ENCODE measurements at regions not wholly inside any gene's neighbourhood (a gene's known extent, or its start where the extent isn't known, plus 50 kb on each side); places are given as distances from the start of the nearest gene placed in this dataset.
"Not testable (repeated sequence)": the region's sequence is repeated elsewhere in the genome, so short reads cannot be mapped to it uniquely, and the experiment has no call there.

DNA sequence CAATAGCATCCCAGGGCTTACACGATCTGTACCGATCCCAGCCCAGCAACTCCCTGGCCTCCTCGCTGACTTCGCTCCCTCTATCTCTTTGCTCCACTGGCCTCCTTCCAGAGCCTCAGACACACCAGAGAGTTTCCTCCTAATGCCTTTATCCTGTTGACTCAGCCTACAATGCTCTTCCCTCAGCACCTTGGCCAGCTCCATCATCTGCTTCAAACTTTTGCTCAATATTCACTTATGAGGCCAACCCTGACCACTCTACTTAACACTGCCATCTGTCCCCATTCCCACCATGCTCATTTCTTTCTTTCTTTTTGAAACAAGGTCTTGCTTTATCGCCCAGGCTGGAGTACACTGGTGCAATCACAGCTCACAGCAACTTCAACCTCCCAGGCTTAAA lies 180.9 kb downstream of the CEP170 start:
- DNase-seq; H3K9me3 ChIP-seq; H3K4me1 ChIP-seq; H3K27me3 ChIP-seq (replicated peaks in 1 of 7); H3K4me3 ChIP-seq; H3K36me3 ChIP-seq; H3K27ac ChIP-seq; intact Hi-C loops (cut with DNase I; ENCODE audit: low total_unique reads): not testable (repeated sequence)
- WGBS, 5 donors = 84 to 95% (median 89%) methylated on average over 1 to 4 of the region's 5 CpGs

DNA sequence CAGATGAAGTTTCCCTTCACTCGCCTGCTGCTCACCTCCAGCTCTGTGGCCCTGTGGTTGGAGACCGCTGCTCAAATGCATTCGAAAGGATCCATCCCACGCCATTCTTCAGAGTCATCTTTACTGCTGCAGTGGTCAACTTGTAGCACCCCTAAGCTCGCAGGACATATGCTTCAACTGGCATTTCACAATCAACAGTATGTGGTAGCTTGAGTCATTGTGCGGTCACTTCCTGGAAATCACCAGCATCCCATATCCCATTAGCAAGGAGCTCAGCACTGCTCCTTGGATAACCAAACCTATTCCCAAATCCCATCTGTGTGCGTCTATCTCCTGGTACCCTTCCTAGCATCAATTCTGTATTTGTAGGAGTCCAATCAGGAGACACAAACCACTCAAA lies 188.0 kb downstream of the CEP170 start:
- H3K27ac ChIP-seq; H3K9me3 ChIP-seq; intact Hi-C loops (cut with DNase I; ENCODE audit: low total_unique reads); DNase-seq; H3K27me3 ChIP-seq (replicated peaks in 1 of 7); H3K4me1 ChIP-seq; H3K36me3 ChIP-seq; H3K4me3 ChIP-seq: not testable (repeated sequence)
- 87 to 97% (median 89%) methylated on average over 4 to 6 of the region's 7 CpGs; no CpG with 5 or more reads in 1 of the 5 donors for WGBS, 5 donors

- H3K4me3 ChIP-seq; H3K36me3 ChIP-seq; H3K27ac ChIP-seq; intact Hi-C loops (cut with DNase I; ENCODE audit: low total_unique reads); H3K27me3 ChIP-seq (replicated peaks in 1 of 7); DNase-seq; H3K4me1 ChIP-seq; H3K9me3 ChIP-seq: not testable (repeated sequence)
- WGBS, 5 donors = 54 to 83% (median 56%) methylated on average over 3 to 6 of the region's 6 CpGs
Measured at GRCh38 chr1:243061965-243062364, 193.1 kb downstream of the CEP170 start.

DNA sequence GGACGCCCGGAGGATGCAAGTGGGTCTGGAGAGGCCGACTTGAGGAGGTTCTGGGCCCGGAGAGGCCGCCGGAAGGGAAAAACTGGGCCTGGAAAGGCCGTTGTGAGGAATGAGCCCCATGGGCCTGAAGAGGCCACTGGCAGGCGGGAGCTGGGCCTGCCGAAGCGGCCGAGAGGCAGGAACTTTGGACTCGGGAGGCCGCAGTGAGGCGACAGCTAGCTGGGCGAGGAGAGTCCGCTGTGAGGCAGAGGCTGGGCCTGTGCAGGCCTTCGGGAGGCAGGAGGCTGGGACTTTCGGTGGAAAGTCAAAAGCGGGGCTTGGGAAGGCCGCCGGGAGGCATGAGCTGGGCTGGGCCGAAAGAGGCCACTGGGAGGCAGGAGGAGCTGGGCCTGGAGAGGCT lies 199.6 kb downstream of the CEP170 start:
- H3K4me3 ChIP-seq; H3K4me1 ChIP-seq; H3K27me3 ChIP-seq (replicated peaks in 1 of 7); H3K36me3 ChIP-seq; H3K9me3 ChIP-seq; DNase-seq; intact Hi-C loops (cut with DNase I; ENCODE audit: low total_unique reads); H3K27ac ChIP-seq: not testable (repeated sequence)
- WGBS, 5 donors = 92 to 99% (median 96%) methylated on average over 20 to 22 of the region's 22 CpGs

- H3K36me3 ChIP-seq; H3K9me3 ChIP-seq; H3K27ac ChIP-seq; DNase-seq; H3K27me3 ChIP-seq (replicated peaks in 1 of 7); H3K4me3 ChIP-seq; intact Hi-C loops (cut with DNase I; ENCODE audit: low total_unique reads); H3K4me1 ChIP-seq: not testable (repeated sequence)
- WGBS, 5 donors = 92 to 97% (median 96%) methylated on average over 13 to 14 of the region's 14 CpGs
Measured at GRCh38 chr1:243055091-243055490, 200.0 kb downstream of the CEP170 start.

DNA sequence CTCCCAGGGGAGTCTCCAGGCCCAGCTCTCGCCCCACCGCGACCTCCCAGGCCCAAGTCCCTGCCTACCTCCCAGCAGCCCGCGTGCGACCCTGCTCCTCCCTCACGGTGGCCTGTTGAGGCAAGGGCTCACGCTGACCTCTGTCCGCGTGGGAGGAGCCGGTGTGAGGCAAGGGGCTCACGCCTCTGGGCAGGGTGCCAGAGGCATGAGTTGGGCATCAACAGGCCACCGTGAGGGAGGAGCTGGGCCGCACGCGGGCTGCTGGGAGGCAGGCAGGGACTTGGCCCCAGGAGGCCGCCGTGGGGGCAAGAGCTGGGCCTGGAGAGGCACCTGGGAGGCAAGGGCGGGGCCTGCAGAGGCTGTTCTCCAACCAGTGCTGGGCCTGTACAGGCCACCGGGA lies 200.4 kb downstream of the CEP170 start:
- not testable (repeated sequence) for H3K36me3 ChIP-seq

GRCh38 chr1:243053048-243053447 lies 202.0 kb downstream of the CEP170 start:
- H3K27me3 ChIP-seq (replicated peaks in 1 of 7); H3K27ac ChIP-seq; H3K4me3 ChIP-seq; DNase-seq; H3K4me1 ChIP-seq; intact Hi-C loops (cut with DNase I; ENCODE audit: low total_unique reads); H3K36me3 ChIP-seq; H3K9me3 ChIP-seq: not testable (repeated sequence)
- WGBS, 5 donors = 82 to 100% (median 87%) methylated on average over 1 to 4 of the region's 7 CpGs

More for the DNA sequence above, 200.4 kb downstream of the CEP170 start:
- H3K27ac ChIP-seq; H3K4me3 ChIP-seq; H3K4me1 ChIP-seq; DNase-seq; H3K9me3 ChIP-seq; intact Hi-C loops (cut with DNase I; ENCODE audit: low total_unique reads); H3K27me3 ChIP-seq (replicated peaks in 1 of 7): not testable (repeated sequence)
- WGBS, 5 donors = 96 to 97% (median 97%) methylated on average over 9 to 20 of the region's 20 CpGs

- H3K27ac ChIP-seq; H3K9me3 ChIP-seq; H3K4me1 ChIP-seq; DNase-seq; intact Hi-C loops (cut with DNase I; ENCODE audit: low total_unique reads); H3K27me3 ChIP-seq (replicated peaks in 1 of 7); H3K4me3 ChIP-seq; H3K36me3 ChIP-seq: not testable (repeated sequence)
- WGBS, 5 donors = 87 to 100% (median 94%) methylated on average over 1 to 7 of the region's 9 CpGs; no CpG with 5 or more reads in 1 of the 5 donors
Measured at GRCh38 chr1:243050613-243051012, 204.5 kb downstream of the CEP170 start.

DNA sequence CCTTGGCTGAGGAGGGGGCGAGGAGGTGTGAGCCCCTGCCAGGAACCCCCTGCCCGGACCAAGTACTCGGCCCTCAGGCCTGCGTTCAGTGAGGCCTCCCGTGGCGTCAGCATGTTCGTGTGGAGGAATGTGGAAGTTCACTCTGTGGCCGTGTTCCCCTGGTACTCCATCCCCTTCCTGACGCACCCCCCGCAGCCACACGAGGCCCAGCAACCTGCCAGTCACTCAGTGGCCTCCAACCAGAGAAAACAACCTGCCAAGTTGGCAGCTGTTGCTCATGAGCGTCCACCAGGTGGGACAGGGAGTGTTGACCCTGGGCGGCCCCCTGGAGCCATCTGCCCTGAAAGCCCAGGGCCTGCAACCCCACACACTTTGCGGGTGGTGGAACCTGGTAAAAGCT lies 205.4 kb downstream of the CEP170 start:
- H3K36me3 ChIP-seq; intact Hi-C loops (cut with DNase I; ENCODE audit: low total_unique reads); H3K27ac ChIP-seq; H3K9me3 ChIP-seq; H3K27me3 ChIP-seq (replicated peaks in 1 of 7); DNase-seq; H3K4me3 ChIP-seq; H3K4me1 ChIP-seq: not testable (repeated sequence)
- 81 to 89% (median 87%) methylated on average over 10 to 14 of the region's 14 CpGs for WGBS, 5 donors

GRCh38 chr1:243021365-243021764 lies 233.7 kb downstream of the CEP170 start:
- intact Hi-C loops (cut with DNase I; ENCODE audit: low total_unique reads); H3K27ac ChIP-seq: not testable (repeated sequence)
- WGBS, 5 donors = 63 to 82% (median 73%) methylated on average over 4 of the region's 4 CpGs

GRCh38 chr1:243019030-243019635 lies 235.9 kb downstream of the CEP170 start:
- H3K9me3 ChIP-seq; H3K27ac ChIP-seq; H3K4me1 ChIP-seq; H3K27me3 ChIP-seq (replicated peaks in 1 of 7); DNase-seq; H3K4me3 ChIP-seq; H3K36me3 ChIP-seq; intact Hi-C loops (cut with DNase I; ENCODE audit: low total_unique reads): not testable (repeated sequence)
- WGBS, 5 donors = 0 to 18% (median 12%) methylated on average over 1 of the region's 1 CpG

More at GRCh38 chr1:243021365-243021764, 233.7 kb downstream of the CEP170 start:
- not testable (repeated sequence) for H3K4me1 ChIP-seq; DNase-seq; H3K4me3 ChIP-seq; H3K27me3 ChIP-seq (replicated peaks in 1 of 7); H3K36me3 ChIP-seq; H3K9me3 ChIP-seq

GRCh38 chr1:243010719-243011118 lies 244.4 kb downstream of the CEP170 start:
- H3K27ac ChIP-seq; H3K4me1 ChIP-seq; H3K4me3 ChIP-seq; H3K9me3 ChIP-seq; DNase-seq; H3K36me3 ChIP-seq; intact Hi-C loops (cut with DNase I; ENCODE audit: low total_unique reads); H3K27me3 ChIP-seq (replicated peaks in 1 of 7): not testable (repeated sequence)
- 11 to 13% (median 12%) methylated on average over 2 of the region's 3 CpGs; no CpG with 5 or more reads in 2 of the 5 donors for WGBS, 5 donors

Data from spleen (tissue), 11 donors.